Kidney capillary endothelial cell (primary cell): ENCODE measurements at regions not wholly inside any gene's neighbourhood (a gene's known extent, or its start where the extent isn't known, plus 50 kb on each side); places are given as distances from the start of the nearest gene placed in this dataset.
"Not testable (repeated sequence)": the region's sequence is repeated elsewhere in the genome, so short reads cannot be mapped to it uniquely, and the experiment has no call there.

Source experiments
- DNase-seq: peaks from one replicate; pipeline ENCODE4 v3.0.0-alpha.2; 2018; ENCODE audit warnings: low spot score

- no peak for DNase-seq
Measured at GRCh38 chr14:98194821-98195220, 1077.2 kb downstream of the BCL11B start.

- DNase-seq, result no peak
Measured at GRCh38 chr14:98195256-98195655, 1076.7 kb downstream of the BCL11B start.

GRCh38 chr14:98197933-98198332, 1074.1 kb downstream of the BCL11B start:
- no peak for DNase-seq

GRCh38 chr14:98198385-98198784, 1073.6 kb downstream of the BCL11B start:
- no peak for DNase-seq

- no peak for DNase-seq
Measured at GRCh38 chr14:98200601-98201000, 1071.4 kb downstream of the BCL11B start.

- no peak for DNase-seq
Measured at GRCh38 chr14:98203421-98203820, 1068.6 kb downstream of the BCL11B start.

GRCh38 chr14:98204139-98204538, 1067.9 kb downstream of the BCL11B start:
- DNase-seq, result no peak

- DNase-seq, result no peak
Measured at GRCh38 chr14:98207415-98207814, 1064.6 kb downstream of the BCL11B start.

- no peak for DNase-seq
Measured at GRCh38 chr14:98208211-98208611, 1063.8 kb downstream of the BCL11B start.

GRCh38 chr14:98208943-98209342, 1063.1 kb downstream of the BCL11B start:
- no peak for DNase-seq

- DNase-seq, result no peak
Measured at GRCh38 chr14:98210045-98210672, 1061.8 kb downstream of the BCL11B start.

GRCh38 chr14:98217530-98217929, 1054.5 kb downstream of the BCL11B start:
- DNase-seq, result no peak

- no peak for DNase-seq
Measured at GRCh38 chr14:98218218-98218617, 1053.8 kb downstream of the BCL11B start.

- no peak for DNase-seq
Measured at GRCh38 chr14:98219638-98220037, 1052.4 kb downstream of the BCL11B start.

- no peak for DNase-seq
Measured at GRCh38 chr14:98223106-98223505, 1048.9 kb downstream of the BCL11B start.

- DNase-seq, result not testable (repeated sequence)
Measured at GRCh38 chr14:98223710-98224109, 1048.3 kb downstream of the BCL11B start.

GRCh38 chr14:98226411-98226810, 1045.6 kb downstream of the BCL11B start:
- DNase-seq, result no peak

GRCh38 chr14:98227000-98227726, 1044.8 kb downstream of the BCL11B start:
- DNase-seq, result no peak

- no peak for DNase-seq
Measured at GRCh38 chr14:98227727-98228111, 1044.3 kb downstream of the BCL11B start.

- DNase-seq, result no peak
Measured at GRCh38 chr14:98229656-98230366, 1042.2 kb downstream of the BCL11B start.

GRCh38 chr14:98230411-98230810, 1041.6 kb downstream of the BCL11B start:
- DNase-seq, result no peak

- no peak for DNase-seq
Measured at GRCh38 chr14:98231210-98231609, 1040.8 kb downstream of the BCL11B start.

GRCh38 chr14:98233656-98234055, 1038.3 kb downstream of the BCL11B start:
- no peak for DNase-seq
